Endometrium (tissue), 2 donors: ENCODE measurements at regions not wholly inside any gene's neighbourhood (a gene's known extent, or its start where the extent isn't known, plus 50 kb on each side); places are given as distances from the start of the nearest gene placed in this dataset.

Experiments used
- FAIRE-seq: peaks from 2 replicates; lab custom pipeline; 2012; peaks lifted over from hg19 to GRCh38; lab: Jason Lieb, UNC
- donor health status: control.
- donor health status: control.

- FAIRE-seq = no peak
These were observed 49.9 kb downstream of the CNTN3 start for GRCh38 chr3:74564560-74564959.

DNA sequence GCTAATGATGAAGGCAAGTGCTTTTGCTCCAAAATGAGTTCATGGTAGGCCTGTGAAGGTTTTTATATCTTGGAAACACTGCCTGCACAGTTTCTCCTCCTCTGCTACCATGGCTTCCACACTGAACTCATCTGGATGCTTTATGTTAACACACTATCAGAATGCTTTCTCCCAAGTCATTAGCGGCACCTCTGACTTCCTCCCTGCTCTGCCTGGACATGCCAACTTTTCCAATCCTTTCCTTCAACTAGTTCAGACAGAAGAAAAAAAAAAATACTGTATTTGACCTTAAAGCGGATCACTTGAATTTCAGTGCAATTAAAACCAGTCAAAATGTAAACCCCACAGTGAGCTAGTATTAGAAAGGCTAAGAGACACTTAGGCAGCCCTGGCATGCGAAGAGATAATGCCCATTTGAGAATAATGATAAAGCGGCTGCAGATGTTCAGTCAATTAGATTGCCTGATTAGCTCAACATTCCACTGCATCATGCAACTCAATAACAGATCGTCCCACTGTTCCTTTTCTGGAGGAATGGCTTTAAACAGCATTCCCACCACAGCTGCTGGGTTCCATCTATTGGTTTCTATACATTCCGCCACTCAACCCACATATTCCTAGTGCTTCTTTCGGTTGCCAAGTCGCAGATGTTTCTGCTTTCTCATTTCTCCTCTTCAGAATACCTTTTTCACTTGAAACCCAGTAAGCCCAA, 51.7 kb downstream of the CNTN3 start:
- no peak for FAIRE-seq

- no peak for FAIRE-seq
These were observed 52.6 kb downstream of the CNTN3 start for GRCh38 chr3:74561881-74562280.

DNA sequence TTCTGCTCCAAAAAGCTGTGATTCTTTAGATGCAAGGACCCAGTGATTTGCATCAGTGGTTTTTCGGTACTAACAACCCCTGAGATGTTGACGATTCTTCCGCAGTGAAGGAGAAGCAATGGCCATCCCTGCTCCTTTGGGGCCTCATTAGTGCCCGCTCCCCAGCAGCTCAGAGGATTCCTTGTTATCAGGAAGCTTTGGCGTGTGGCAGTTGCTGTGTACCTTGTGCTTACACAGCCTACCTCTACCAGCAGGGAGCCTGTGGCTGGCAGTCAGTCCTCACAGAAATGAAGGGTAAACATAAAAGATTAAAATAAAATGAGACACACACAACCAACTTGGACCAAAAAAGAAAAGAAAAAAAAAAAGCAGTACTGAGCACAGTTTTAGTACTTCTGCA, 55.2 kb downstream of the CNTN3 start:
- FAIRE-seq = no peak

GRCh38 chr3:74550686-74551085, 63.8 kb downstream of the CNTN3 start:
- no peak for FAIRE-seq

GRCh38 chr3:74546426-74546825, 68.0 kb downstream of the CNTN3 start:
- FAIRE-seq = no peak

DNA sequence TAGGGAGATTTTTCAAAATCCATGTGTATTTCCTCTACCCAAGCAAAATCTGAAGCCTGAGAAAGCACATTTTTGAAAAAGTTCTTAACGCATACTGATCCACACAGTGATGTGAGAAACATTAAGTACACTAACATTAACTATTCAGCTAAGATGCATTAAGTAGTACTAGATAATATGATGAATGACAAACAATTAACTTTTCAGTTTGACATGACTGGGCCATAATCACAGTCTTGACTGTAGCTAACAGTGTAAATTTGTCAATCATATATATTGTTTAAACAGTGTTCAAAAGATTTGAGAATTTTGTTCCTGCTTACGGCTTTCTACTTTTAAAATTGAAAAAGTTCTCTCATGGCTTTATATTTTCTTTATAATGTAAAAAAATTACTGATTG, 72.0 kb downstream of the CNTN3 start:
- no peak for FAIRE-seq

DNA sequence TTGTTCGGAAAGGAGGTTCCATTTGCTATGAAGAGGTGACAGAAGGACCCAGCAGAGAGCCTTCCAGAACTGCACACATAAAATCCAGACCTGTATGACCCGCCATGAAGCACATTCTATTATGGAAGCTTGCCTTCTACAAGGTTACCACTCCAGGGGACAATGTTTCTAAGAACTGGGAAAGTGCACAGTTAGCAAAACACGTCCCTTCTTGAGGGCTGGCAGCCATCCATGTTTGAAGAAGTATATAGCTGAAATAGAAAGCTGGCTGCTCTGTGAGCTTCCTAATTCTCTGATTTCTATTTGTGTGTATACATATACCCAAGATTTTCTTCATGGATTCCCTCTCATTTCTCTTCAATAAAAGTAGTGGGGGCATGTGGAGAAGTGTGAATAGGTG, 74.6 kb downstream of the CNTN3 start:
- FAIRE-seq = no peak

GRCh38 chr3:74538669-74539068, 75.8 kb downstream of the CNTN3 start:
- no peak for FAIRE-seq

- FAIRE-seq = no peak
These were observed 76.6 kb downstream of the CNTN3 start for GRCh38 chr3:74537857-74538256.

- no peak for FAIRE-seq
These were observed 77.3 kb downstream of the CNTN3 start for GRCh38 chr3:74537164-74537563.

GRCh38 chr3:74535281-74535680, 79.2 kb downstream of the CNTN3 start:
- no peak for FAIRE-seq

GRCh38 chr3:74534611-74535010, 79.8 kb downstream of the CNTN3 start:
- FAIRE-seq = no peak

DNA sequence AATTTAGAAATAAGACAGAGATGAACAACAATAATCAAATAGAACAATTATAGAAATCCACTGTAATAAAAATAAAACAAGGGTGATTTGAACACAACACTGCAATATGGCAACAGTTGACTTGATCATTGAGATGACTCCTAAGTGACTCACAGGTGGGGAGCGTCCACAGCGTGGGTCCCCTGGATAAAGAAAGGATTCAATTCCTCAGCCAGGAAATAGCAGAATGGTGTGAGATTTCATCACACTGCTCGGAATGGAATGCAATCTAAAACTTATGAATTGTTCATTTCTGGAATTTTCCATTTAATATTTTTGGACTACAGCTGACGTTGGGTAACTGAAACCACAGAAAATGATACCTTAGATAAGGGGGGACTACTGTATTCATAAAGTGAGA, 82.0 kb downstream of the CNTN3 start:
- no peak for FAIRE-seq

DNA sequence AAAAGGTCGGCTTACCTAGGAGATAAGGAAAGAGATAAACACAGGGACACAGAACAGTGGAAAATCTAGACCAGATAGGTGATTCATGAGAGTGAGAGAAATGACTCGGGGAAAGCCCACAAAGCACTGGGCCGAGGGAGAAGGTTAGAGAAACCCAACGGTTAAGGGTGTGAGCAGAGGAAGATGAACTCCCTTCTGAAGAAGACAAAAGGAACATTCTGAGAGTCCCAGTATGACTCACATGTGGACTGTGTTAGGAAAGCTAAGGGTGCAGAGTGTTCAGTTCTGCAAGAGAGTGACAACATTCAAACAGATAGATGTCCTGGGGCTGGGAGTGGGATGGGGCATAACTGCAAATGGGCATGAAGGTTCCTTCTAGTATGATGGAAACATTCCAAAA, 83.0 kb downstream of the CNTN3 start:
- no peak for FAIRE-seq

- FAIRE-seq = no peak
These were observed 85.3 kb downstream of the CNTN3 start for GRCh38 chr3:74529145-74529544.

DNA sequence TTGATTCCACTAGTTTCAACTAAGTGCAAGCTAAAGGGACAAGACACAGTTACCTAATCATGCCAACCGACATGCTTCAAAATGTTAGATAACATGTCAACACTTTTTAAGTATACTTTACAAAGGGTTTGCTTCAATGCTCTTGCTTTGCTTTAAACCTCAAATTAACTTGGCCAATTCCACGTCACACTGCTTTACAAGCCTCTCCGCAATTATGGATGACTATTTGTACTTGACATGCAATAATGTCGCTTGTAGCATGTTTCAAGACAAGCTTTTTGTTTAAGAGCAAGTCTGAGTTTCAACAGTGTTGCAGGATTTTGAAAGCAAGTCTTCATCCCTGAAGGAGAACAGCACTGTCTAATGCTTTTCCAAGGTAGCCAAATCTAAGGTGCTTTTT, 86.9 kb downstream of the CNTN3 start:
- no peak for FAIRE-seq

DNA sequence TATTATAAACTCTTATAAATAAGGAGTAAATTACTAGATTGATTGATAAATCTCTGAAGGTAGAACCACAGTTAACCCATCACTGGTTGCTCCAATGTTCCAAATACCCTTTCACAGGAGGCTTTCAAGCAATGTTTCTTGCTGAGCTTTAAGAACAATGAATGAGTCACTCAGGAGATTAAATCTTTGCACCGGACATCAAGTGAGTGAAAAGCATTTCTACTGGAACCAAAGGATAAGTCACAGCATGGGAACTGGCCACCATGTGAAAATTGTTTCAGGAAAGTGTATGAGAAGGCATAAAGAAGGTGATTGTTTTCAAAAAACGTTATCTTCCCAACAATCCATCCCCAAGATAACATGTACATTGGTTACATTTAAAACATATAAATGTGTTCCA, 90.6 kb downstream of the CNTN3 start:
- FAIRE-seq = no peak

- no peak for FAIRE-seq
These were observed 93.6 kb downstream of the CNTN3 start for GRCh38 chr3:74520895-74521294.

DNA sequence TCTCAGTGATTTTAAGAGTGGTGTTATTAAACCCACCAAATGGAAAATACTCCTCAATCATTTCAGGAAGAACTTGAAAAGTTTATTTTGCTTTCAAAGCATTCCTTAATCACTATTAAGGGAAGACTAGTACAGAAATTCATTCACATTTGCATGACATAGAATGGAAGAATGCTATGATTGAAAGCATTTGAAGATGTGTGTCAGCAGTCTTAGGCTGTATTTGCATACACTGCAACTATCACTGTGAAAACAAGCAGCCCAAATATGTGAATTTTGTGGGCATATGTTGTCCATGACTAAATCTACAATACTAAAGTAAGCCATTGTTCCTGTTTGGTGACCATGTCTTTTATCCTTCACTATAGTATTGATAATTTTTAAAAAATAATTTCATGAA, 95.8 kb downstream of the CNTN3 start:
- FAIRE-seq = no peak

DNA sequence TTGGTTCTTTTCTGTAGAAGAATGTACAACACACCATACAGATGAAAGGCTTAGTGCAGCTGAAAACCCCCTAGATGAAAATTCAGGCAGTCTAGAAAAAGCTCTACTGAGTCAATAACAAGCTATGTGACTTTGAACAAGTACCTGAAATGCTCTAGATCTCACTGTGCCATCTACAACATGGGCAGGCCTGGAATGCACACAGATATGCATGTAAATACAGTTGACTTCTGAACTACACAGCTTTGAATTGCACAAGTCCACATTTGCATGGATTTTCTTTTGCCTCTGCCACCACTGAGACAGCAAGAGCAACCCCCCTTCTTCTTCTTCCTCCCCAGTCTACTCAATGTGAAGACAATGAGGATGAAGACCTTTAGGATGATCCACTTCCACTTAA, 98.4 kb downstream of the CNTN3 start:
- no peak for FAIRE-seq

DNA sequence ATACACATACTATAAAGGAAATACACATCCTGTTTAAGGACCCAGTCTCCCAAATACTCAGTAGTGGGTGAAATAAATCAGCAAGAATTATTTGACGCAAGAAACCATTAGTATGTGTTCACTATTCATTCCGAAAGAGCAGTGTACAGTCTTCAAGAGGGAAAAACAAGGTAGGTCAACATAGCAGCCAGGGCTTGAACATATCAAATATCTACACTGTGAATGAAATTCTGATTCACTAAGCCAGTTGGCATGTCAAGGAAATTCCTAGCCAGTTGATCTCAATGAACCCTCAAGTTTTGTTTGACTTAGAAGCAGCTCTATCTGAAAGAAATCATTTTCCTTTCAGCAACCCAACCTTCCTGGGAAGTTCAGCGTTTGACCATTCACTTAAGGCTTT, 99.0 kb downstream of the CNTN3 start:
- FAIRE-seq = no peak

DNA sequence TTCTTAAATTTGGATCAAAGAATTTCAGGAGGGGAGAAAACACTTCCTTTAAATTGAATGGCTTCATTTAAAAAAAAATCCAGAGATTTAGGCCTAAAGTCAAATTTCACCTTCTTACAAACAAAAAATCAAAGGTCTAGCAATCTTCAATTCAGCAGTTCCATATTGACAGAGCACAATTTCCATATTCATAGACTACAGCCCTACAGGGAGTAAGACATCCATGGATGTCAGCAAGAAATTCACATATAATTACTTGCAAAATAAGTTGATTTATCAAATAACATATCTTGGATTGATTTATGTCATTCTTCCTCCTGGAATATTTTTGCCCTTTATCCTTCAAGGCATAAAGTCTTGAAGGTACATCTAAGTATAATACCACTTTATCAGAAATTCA, 103.4 kb downstream of the CNTN3 start:
- FAIRE-seq = no peak

GRCh38 chr3:74510261-74510818, 104.1 kb downstream of the CNTN3 start:
- FAIRE-seq = peak; percentile 61
